CD14-positive monocyte (primary cell): ENCODE measurements at regions not wholly inside any gene's neighbourhood (a gene's known extent, or its start where the extent isn't known, plus 50 kb on each side); places are given as distances from the start of the nearest gene placed in this dataset.

Source experiments
- DNase-seq, 3 donors: peaks; one replicate each; pipeline ENCODE4 v3.0.0-alpha.2; 2011 to 2022
- H2AFZ ChIP-seq: 2 replicates; pipeline ENCODE4 v1.6.0; 2012; ENCODE audit warnings: mild to moderate bottlenecking, low read depth, low read length, inconsistent platforms; ENCODE audit not compliant: insufficient read depth, poor library complexity, severe bottlenecking
- H3K27ac ChIP-seq, 2 donors: 1 replicate in 1 of 2; 2 replicates in 1 of 2; pipeline ENCODE4 v1.5.1; 2012 to 2013; ENCODE audit warnings: low read length in 2 of 2, control low read depth in 1 of 2, inconsistent platforms in 1 of 2, low read depth in 1 of 2, mild to moderate bottlenecking in 1 of 2
- H3K27me3 ChIP-seq, 2 donors: one replicate each; pipeline versions ENCODE4 v1.6.0 to v1.6.1; 2011 to 2013; ENCODE audit warnings: low read length in 2 of 2; ENCODE audit not compliant: control insufficient read depth in 2 of 2, insufficient read depth in 2 of 2
- H3K36me3 ChIP-seq, 2 donors: replicated peaks in 1 of 2; 1 replicate in 1 of 2; 2 replicates in 1 of 2; pipeline versions ENCODE4 v1.5.1 to v1.6.1; 2012 to 2013; ENCODE audit warnings: low read length in 2 of 2, control low read depth in 1 of 2, inconsistent platforms in 1 of 2, mild to moderate bottlenecking in 1 of 2; ENCODE audit not compliant: insufficient read depth in 2 of 2, control insufficient read depth in 1 of 2
- H3K4me1 ChIP-seq, 2 donors: 1 replicate in 1 of 2; 2 replicates in 1 of 2; pipeline versions ENCODE4 v1.5.1 to v1.6.1; 2012 to 2013; ENCODE audit warnings: low read length in 2 of 2, control low read depth in 1 of 2, inconsistent platforms in 1 of 2, mild to moderate bottlenecking in 1 of 2, moderate library complexity in 1 of 2; ENCODE audit not compliant: insufficient read depth in 2 of 2, control insufficient read depth in 1 of 2
- H3K4me2 ChIP-seq: replicated peaks from 2 replicates; pipeline ENCODE3; 2012; ENCODE audit warnings: low read length, moderate library complexity, mild to moderate bottlenecking; ENCODE audit not compliant: poor library complexity, severe bottlenecking; ENCODE audit errors: extremely low read depth
- H3K4me3 ChIP-seq, 3 experiments: fragments of 200-600 bp in 1 of 3; sonication (generic) in 1 of 3; replicated peaks in 1 of 3; 1 replicate in 2 of 3; 2 replicates in 1 of 3; pipeline ENCODE4 v1.5.1; 2011 to 2013; ENCODE audit warnings: low read length in 3 of 3, mild to moderate bottlenecking in 3 of 3, control low read depth in 2 of 3, low read depth in 2 of 3, inconsistent platforms in 1 of 3, moderate library complexity in 1 of 3
- H3K79me2 ChIP-seq: 2 replicates; pipeline ENCODE4 v1.6.0; 2012; ENCODE audit warnings: mild to moderate bottlenecking, control low read depth, inconsistent platforms, low read length, moderate library complexity; ENCODE audit not compliant: insufficient read depth
- H3K9ac ChIP-seq: 2 replicates; pipeline ENCODE4 v1.6.0; 2017; ENCODE audit warnings: low read length, mild to moderate bottlenecking; ENCODE audit not compliant: insufficient read depth, poor library complexity, severe bottlenecking
- H3K9me3 ChIP-seq, 2 donors: replicated peaks in 1 of 2; 1 replicate in 1 of 2; 2 replicates in 1 of 2; pipeline versions ENCODE4 v1.5.1 to v1.6.1; 2012 to 2013; ENCODE audit warnings: low read length in 2 of 2, control low read depth in 1 of 2; ENCODE audit not compliant: control insufficient read depth in 1 of 2, insufficient read depth in 1 of 2
- H4K20me1 ChIP-seq: 2 replicates; pipeline ENCODE4 v1.6.0; 2012; ENCODE audit warnings: mild to moderate bottlenecking, low read length, control low read depth, moderate library complexity; ENCODE audit not compliant: insufficient read depth
- H3K27ac Mint-ChIP-seq, 7 donors: one replicate each; pipeline ENCODE4 v1.8.0; 2020; ENCODE audit warnings: mild to moderate bottlenecking in 7 of 7, mixed read lengths in 7 of 7, moderate library complexity in 6 of 7, inconsistent platforms in 2 of 7
- H3K27me3 Mint-ChIP-seq, 3 donors: one replicate each; pipeline ENCODE4 v1.8.0; 2021 to 2022; ENCODE audit warnings: low read depth in 3 of 3, mild to moderate bottlenecking in 3 of 3, mixed read lengths in 3 of 3, moderate library complexity in 3 of 3, inconsistent platforms in 1 of 3
- H3K36me3 Mint-ChIP-seq, 2 donors: one replicate each; pipeline ENCODE4 v1.8.0; 2020; ENCODE audit warnings: mixed read lengths in 2 of 2, inconsistent platforms in 1 of 2, mild to moderate bottlenecking in 1 of 2
- H3K4me1 Mint-ChIP-seq: one replicate; pipeline ENCODE4 v1.8.0; 2020; ENCODE audit warnings: mild to moderate bottlenecking, mixed read lengths
- H3K4me3 Mint-ChIP-seq, 2 donors: one replicate each; pipeline ENCODE4 v1.8.0; 2020; ENCODE audit warnings: mild to moderate bottlenecking in 2 of 2, mixed read lengths in 2 of 2, moderate library complexity in 1 of 2
- H3K9me3 Mint-ChIP-seq, 7 donors: one replicate each; pipeline ENCODE4 v1.8.0; 2020 to 2022; ENCODE audit warnings: mixed read lengths in 7 of 7, mild to moderate bottlenecking in 6 of 7, moderate library complexity in 6 of 7, inconsistent platforms in 2 of 7
- WGBS: methylation state at CpG from one replicate; pipeline ENCODE4 v1.1.5; 2013; ENCODE audit warnings: missing lambda C conversion rate; ENCODE audit not compliant: insufficient coverage; 5-methylcytosine and 5-hydroxymethylcytosine counted together
- intact Hi-C, 2 donors: fragments of 100-400 bp; cut with micrococcal nuclease; formaldehyde crosslinking; loops; one replicate each; pipeline versions ENCODE4 v1.15.0 to v1.15.1; 2023
- TF ChIP-seq, protein P1 (sequence below): fragments of 200-600 bp; IDR thresholded peaks from one replicate; pipeline ENCODE4 v1.8.0; 2022; ENCODE audit warnings: antibody characterized with exemption, mild to moderate bottlenecking

DNA sequence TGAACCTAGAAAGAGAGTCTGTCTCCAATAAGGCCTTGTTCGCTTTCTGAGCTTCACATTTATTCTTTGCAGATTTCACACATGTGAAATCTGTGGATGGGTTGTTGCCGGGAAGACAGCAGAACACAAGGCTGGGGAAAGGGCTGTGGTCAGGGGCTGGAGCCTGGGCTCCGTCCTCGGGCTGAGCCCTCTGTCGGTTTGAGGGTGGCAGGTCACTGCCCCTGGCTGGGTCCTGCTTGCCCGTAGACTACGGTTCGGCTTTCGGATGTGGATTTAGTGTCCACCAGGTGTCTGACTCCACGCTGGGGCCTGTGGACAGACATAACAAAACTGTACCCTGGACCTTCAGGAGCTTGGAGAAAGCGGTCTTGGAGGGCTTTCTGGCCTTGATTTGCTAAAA is 117.0 kb upstream of the ALX4 start:
- Histone ChIP-seq H3K9ac (no peak overlapping the region), H3K27me3 (no peaks in the 10 kb centered on the region), H3K79me2 (no peaks in the 10 kb centered on the region), H2AFZ (no peak overlapping the region), H3K4me3 (no peak overlapping the region), H3K27ac (no peak overlapping the region), H3K36me3 (no peaks in the 10 kb centered on the region), H3K9me3 (no peaks in the 10 kb centered on the region), H3K4me2 (no peak overlapping the region), H4K20me1 (no peaks in the 10 kb centered on the region), H3K4me1 (no peaks in the 10 kb centered on the region)
- H3K4me1 Mint-ChIP-seq: no peaks in the 10 kb centered on the region
- peaks cover 7 to 18% (median 15%) of the 10 kb centered on the region in 3 donors for H3K27me3 Mint-ChIP-seq
- intact Hi-C loops: no loop called here
- TF ChIP-seq, protein P1, sequence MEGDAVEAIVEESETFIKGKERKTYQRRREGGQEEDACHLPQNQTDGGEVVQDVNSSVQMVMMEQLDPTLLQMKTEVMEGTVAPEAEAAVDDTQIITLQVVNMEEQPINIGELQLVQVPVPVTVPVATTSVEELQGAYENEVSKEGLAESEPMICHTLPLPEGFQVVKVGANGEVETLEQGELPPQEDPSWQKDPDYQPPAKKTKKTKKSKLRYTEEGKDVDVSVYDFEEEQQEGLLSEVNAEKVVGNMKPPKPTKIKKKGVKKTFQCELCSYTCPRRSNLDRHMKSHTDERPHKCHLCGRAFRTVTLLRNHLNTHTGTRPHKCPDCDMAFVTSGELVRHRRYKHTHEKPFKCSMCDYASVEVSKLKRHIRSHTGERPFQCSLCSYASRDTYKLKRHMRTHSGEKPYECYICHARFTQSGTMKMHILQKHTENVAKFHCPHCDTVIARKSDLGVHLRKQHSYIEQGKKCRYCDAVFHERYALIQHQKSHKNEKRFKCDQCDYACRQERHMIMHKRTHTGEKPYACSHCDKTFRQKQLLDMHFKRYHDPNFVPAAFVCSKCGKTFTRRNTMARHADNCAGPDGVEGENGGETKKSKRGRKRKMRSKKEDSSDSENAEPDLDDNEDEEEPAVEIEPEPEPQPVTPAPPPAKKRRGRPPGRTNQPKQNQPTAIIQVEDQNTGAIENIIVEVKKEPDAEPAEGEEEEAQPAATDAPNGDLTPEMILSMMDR: no peak
- no peak for DNase-seq
- no peak overlapping the region for H3K4me3 Mint-ChIP-seq
- H3K36me3 Mint-ChIP-seq: no peaks in the 10 kb centered on the region
- H3K9me3 Mint-ChIP-seq: peaks cover 0 to 3% (median 0%) of the 10 kb centered on the region in 7 donors
- WGBS: 89% methylated on average over 10 of the region's 11 CpGs
- H3K27ac Mint-ChIP-seq: no peak overlapping the region

DNA sequence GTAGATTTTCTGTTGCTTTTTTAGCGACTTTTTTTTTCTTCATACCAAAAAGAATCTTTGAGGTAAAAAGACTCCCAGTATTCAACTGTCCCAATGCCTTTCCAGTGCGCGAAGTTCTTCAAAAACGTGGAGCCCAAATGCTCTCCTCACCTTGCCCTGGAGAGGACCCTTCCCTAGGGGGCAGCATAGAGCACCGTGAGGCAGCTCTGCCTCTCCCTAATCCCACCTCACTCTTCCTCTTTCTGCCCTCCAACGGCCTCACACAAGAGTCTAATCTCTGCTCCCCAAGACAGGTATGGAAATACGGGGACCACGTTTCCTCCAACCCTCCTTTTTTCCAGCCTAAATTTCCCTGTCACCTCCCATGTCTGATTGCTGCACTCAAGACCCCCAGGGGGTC is 117.5 kb upstream of the ALX4 start:
- H3K36me3 ChIP-seq: no peaks in the 10 kb centered on the region
- H3K27ac ChIP-seq: no peak overlapping the region
- H2AFZ ChIP-seq: no peak overlapping the region
- H3K27me3 Mint-ChIP-seq: peaks cover 6 to 15% (median 14%) of the 10 kb centered on the region in 3 donors
- H3K9me3 ChIP-seq: no peaks in the 10 kb centered on the region
- no peaks in the 10 kb centered on the region for H4K20me1 ChIP-seq
- peaks cover 0 to 3% (median 0%) of the 10 kb centered on the region in 7 donors for H3K9me3 Mint-ChIP-seq
- H3K4me3 Mint-ChIP-seq: no peak overlapping the region
- H3K36me3 Mint-ChIP-seq: no peaks in the 10 kb centered on the region
- TF ChIP-seq, protein P1: peak; percentile 40
- DNase-seq: no peak
- no peaks in the 10 kb centered on the region for H3K79me2 ChIP-seq
- no peak overlapping the region for H3K4me3 ChIP-seq
- peaks cover 0 to 1% of the 10 kb centered on the region in 2 donors for H3K27me3 ChIP-seq
- H3K9ac ChIP-seq: no peak overlapping the region
- 46% methylated on average over 5 of the region's 8 CpGs for WGBS
- no peak overlapping the region for H3K27ac Mint-ChIP-seq
- H3K4me1 Mint-ChIP-seq: no peaks in the 10 kb centered on the region
- no peak overlapping the region for H3K4me2 ChIP-seq
- intact Hi-C loops: no loop called here
- no peaks in the 10 kb centered on the region for H3K4me1 ChIP-seq
